HCT116 (cell line): ENCODE measurements at regions not wholly inside any gene's neighbourhood (a gene's known extent, or its start where the extent isn't known, plus 50 kb on each side); places are given as distances from the start of the nearest gene placed in this dataset.

Experiments
- ATAC-seq: fragments of 200-7000 bp; cut with Tn5 transposase; 2 replicates; pipeline ENCODE4 v1.9.1; 2020; ENCODE audit warnings: mild to moderate bottlenecking, moderate library complexity
- BruUV-seq: library from RNA; stranded (reverse); fragments of 400-500 nt; replicated peaks from 2 replicates; lab custom pipeline; 2021; lab: Mats Ljungman, UMichigan
- CTCF ChIA-PET: fragments of 300-600 bp; sonication (Branson Sonifier 250); formaldehyde crosslinking; loops from one replicate; lab custom pipeline; 2021; ENCODE audit warnings: antibody characterized with exemption; lab: Charles Lee
- POLR2A ChIA-PET: fragments of 300-600, 350-600 bp; sonication (Branson Sonifier 250); formaldehyde crosslinking; loops from one replicate; lab custom pipeline; 2021; ENCODE audit warnings: antibody characterized with exemption; lab: Charles Lee
- RAD21 ChIA-PET, 2 experiments: fragments of 300-600 bp; sonication (Branson Sonifier 250); formaldehyde crosslinking; loops; one replicate each; lab custom pipeline; 2023; ENCODE audit warnings: low total read pairs in 2 of 2; ENCODE audit not compliant: uncharacterized antibody in 2 of 2, unreplicated experiment in 2 of 2, low non-redundant PET in 1 of 2; lab: Charles Lee
- DNase-seq: peaks from one replicate; pipeline ENCODE4 v3.0.0-alpha.2; 2010; ENCODE audit warnings: low read depth, low spot score
- H2AFZ ChIP-seq: fragments of 200-600 bp; shearing (Covaris generic), sonication (generic); 2 replicates; pipeline ENCODE4 v1.6.1; 2017; ENCODE audit warnings: low read depth, mixed run types, mixed read lengths, antibody characterized with exemption, low read length; ENCODE audit not compliant: poor library complexity, severe bottlenecking
- H3K27ac ChIP-seq: 2 replicates; pipeline ENCODE4 v1.5.1; 2012; ENCODE audit warnings: low read depth, low read length
- H3K27me3 ChIP-seq: fragments of 200-600 bp; sonication (generic); 2 replicates; pipeline ENCODE4 v1.6.1; 2016; ENCODE audit warnings: mixed run types, low read length, mixed read lengths; ENCODE audit not compliant: insufficient read depth
- H3K36me3 ChIP-seq, 2 experiments: fragments of 200-500 bp in 1 of 2; fragments of 200-600 bp in 1 of 2; sonication (Bioruptor generic) in 1 of 2; sonication (generic) in 1 of 2; 2 replicates each; pipeline versions ENCODE4 v1.5.1 to v1.6.1; 2014 to 2016; ENCODE audit warnings: low read length in 2 of 2, inconsistent platforms in 1 of 2, mixed read lengths in 1 of 2, mixed run types in 1 of 2; ENCODE audit not compliant: insufficient read depth in 2 of 2, control insufficient read depth in 1 of 2
- H3K4me1 ChIP-seq, 2 experiments: fragments of 200-600 bp in 1 of 2; sonication (generic) in 1 of 2; 2 replicates each; pipeline versions ENCODE4 v1.5.1 to v1.6.1; 2012 to 2017; ENCODE audit warnings: low read length in 2 of 2, inconsistent platforms in 1 of 2, mild to moderate bottlenecking in 1 of 2, mixed read lengths in 1 of 2, mixed run types in 1 of 2, moderate library complexity in 1 of 2; ENCODE audit not compliant: insufficient read depth in 2 of 2, control insufficient read depth in 1 of 2
- H3K4me2 ChIP-seq: fragments of 200-600 bp; sonication (generic); 2 replicates; pipeline ENCODE4 v1.6.1; 2017; ENCODE audit warnings: mixed run types, low read length, mixed read lengths
- H3K4me3 ChIP-seq, 2 experiments: fragments of 200-600 bp in 1 of 2; sonication (generic) in 1 of 2; replicated peaks in 1 of 2; 2 replicates each; pipeline ENCODE4 v1.5.1; 2011 to 2016; ENCODE audit warnings: low read length in 2 of 2, control low read depth in 1 of 2, low read depth in 1 of 2, mild to moderate bottlenecking in 1 of 2, mixed read lengths in 1 of 2, mixed run types in 1 of 2
- H3K79me2 ChIP-seq: fragments of 200-600 bp; sonication (generic); 2 replicates; pipeline ENCODE4 v1.6.1; 2017; ENCODE audit warnings: mild to moderate bottlenecking, mixed run types, low read length, moderate library complexity, mixed read lengths; ENCODE audit not compliant: insufficient read depth
- H3K9ac ChIP-seq: fragments of 200-600 bp; sonication (generic); 2 replicates; pipeline ENCODE4 v1.6.1; 2016; ENCODE audit warnings: low read length, mixed read lengths
- H3K9me2 ChIP-seq: fragments of 200-600 bp; sonication (generic), shearing (Covaris generic); 2 replicates; pipeline ENCODE4 v1.6.1; 2017; ENCODE audit warnings: mixed run types, mild to moderate bottlenecking, moderate library complexity; ENCODE audit not compliant: insufficient read depth
- H3K9me3 ChIP-seq, 2 experiments: fragments of 200-500 bp in 1 of 2; fragments of 200-600 bp in 1 of 2; sonication (Bioruptor generic) in 1 of 2; sonication (generic) in 1 of 2; 2 replicates each; pipeline ENCODE4 v1.6.1; 2014 to 2017; ENCODE audit warnings: low read length in 2 of 2, mixed read lengths in 2 of 2, inconsistent platforms in 1 of 2, low read depth in 1 of 2, mild to moderate bottlenecking in 1 of 2, mixed run types in 1 of 2, moderate library complexity in 1 of 2; ENCODE audit not compliant: control insufficient read depth in 1 of 2, insufficient read depth in 1 of 2
- H4K20me1 ChIP-seq: fragments of 200-600 bp; sonication (generic), shearing (Covaris generic); 2 replicates; pipeline ENCODE4 v1.6.1; 2017; ENCODE audit warnings: mixed run types, mild to moderate bottlenecking, moderate library complexity; ENCODE audit not compliant: insufficient read depth
- CBX3 ChIP-seq: IDR thresholded peaks from 2 replicates; pipeline ENCODE4 v1.6.1; 2012; ENCODE audit warnings: low read depth
- CEBPB ChIP-seq: IDR thresholded peaks from 2 replicates; pipeline ENCODE4 v1.6.1; 2012; ENCODE audit warnings: low read depth
- ELF1 ChIP-seq: IDR thresholded peaks from 2 replicates; pipeline ENCODE4 v1.6.1; 2012; ENCODE audit warnings: low read depth, borderline replicate concordance
- EZH2 ChIP-seq: fragments of 200-600 bp; sonication (generic); IDR thresholded peaks from 2 replicates; pipeline ENCODE4 v1.6.1; 2017; ENCODE audit warnings: antibody characterized with exemption, mixed run types
- EZH2phosphoT487 ChIP-seq: fragments of 200-600 bp; IDR thresholded peaks from 2 replicates; pipeline ENCODE4 v1.6.1; 2018; ENCODE audit warnings: antibody characterized with exemption, borderline replicate concordance
- FOSL1 ChIP-seq: IDR thresholded peaks from 2 replicates; pipeline ENCODE4 v1.6.1; 2012; ENCODE audit warnings: low read depth
- POLR2A ChIP-seq: IDR thresholded peaks from 2 replicates; pipeline ENCODE4 v1.7.0; 2011; ENCODE audit warnings: borderline replicate concordance; ENCODE audit not compliant: insufficient read depth, insufficient read length; ENCODE audit errors: extremely low read depth
- POLR2AphosphoS5 ChIP-seq: IDR thresholded peaks from 2 replicates; pipeline ENCODE4 v1.6.1; 2011; ENCODE audit warnings: mild to moderate bottlenecking, low read depth, low read length, moderate library complexity
- RAD21 ChIP-seq: IDR thresholded peaks from 2 replicates; pipeline ENCODE4 v1.6.1; 2012; ENCODE audit warnings: low read depth, mild to moderate bottlenecking
- SIN3A ChIP-seq: IDR thresholded peaks from 2 replicates; pipeline ENCODE4 v1.6.1; 2012; ENCODE audit warnings: low read depth
- SP1 ChIP-seq: IDR thresholded peaks from 2 replicates; pipeline ENCODE4 v1.6.1; 2012; ENCODE audit warnings: low read depth
- SRF ChIP-seq: IDR thresholded peaks from 2 replicates; pipeline ENCODE4 v1.6.1; 2012; ENCODE audit warnings: low read depth
- TCF7L2 ChIP-seq: IDR thresholded peaks from 2 replicates; pipeline ENCODE4 v1.7.0; 2011; ENCODE audit warnings: borderline replicate concordance, inconsistent platforms; ENCODE audit not compliant: insufficient read depth, insufficient read length; ENCODE audit errors: extremely low read depth
- YY1 ChIP-seq: IDR thresholded peaks from 2 replicates; pipeline ENCODE4 v1.6.1; 2011; ENCODE audit warnings: low read length, low read depth, moderate library complexity, mild to moderate bottlenecking; ENCODE audit not compliant: insufficient replicate concordance; ENCODE audit errors: extremely low read depth
- ZFX ChIP-seq: fragments of 450-650 bp; IDR thresholded peaks from 2 replicates; pipeline ENCODE4 v1.6.1; 2017
- ZNF274 ChIP-seq: fragments of 200-500 bp; sonication (Bioruptor generic); IDR thresholded peaks from 2 replicates; pipeline ENCODE4 v1.6.1; 2014; ENCODE audit warnings: mild to moderate bottlenecking, low read depth, low read length, inconsistent platforms
- intact Hi-C: fragments of 100-400 bp; cut with micrococcal nuclease; formaldehyde crosslinking; loops from 2 replicates; pipeline ENCODE4 v1.10.0; 2022
- TF ChIP-seq, protein P1 (sequence below), 3 experiments: fragments of 200-600 bp in 1 of 3; sonication (generic) in 1 of 3; IDR thresholded peaks in 2 of 3; conservative IDR thresholded peaks in 1 of 3; 2 replicates each; pipeline ENCODE4 v1.5.1; 2012 to 2017; ENCODE audit warnings: low read depth in 2 of 3, low read length in 2 of 3, antibody characterized with exemption in 1 of 3, borderline replicate concordance in 1 of 3, control low read depth in 1 of 3, mild to moderate bottlenecking in 1 of 3, mixed read lengths in 1 of 3, mixed run types in 1 of 3, moderate library complexity in 1 of 3; ENCODE audit not compliant: insufficient read depth in 1 of 3
- TF ChIP-seq, protein P2 (sequence below): IDR thresholded peaks from 2 replicates; pipeline ENCODE4 v1.6.1; 2012
- TF ChIP-seq, protein P3 (sequence below): IDR thresholded peaks from 2 replicates; pipeline ENCODE4 v1.6.1; 2011; ENCODE audit warnings: mild to moderate bottlenecking, low read length, moderate library complexity; ENCODE audit not compliant: insufficient replicate concordance; ENCODE audit errors: extremely low read depth
- TF ChIP-seq, protein P4 (sequence below): IDR thresholded peaks from 2 replicates; pipeline ENCODE4 v1.6.1; 2012; ENCODE audit warnings: low read depth

DNA sequence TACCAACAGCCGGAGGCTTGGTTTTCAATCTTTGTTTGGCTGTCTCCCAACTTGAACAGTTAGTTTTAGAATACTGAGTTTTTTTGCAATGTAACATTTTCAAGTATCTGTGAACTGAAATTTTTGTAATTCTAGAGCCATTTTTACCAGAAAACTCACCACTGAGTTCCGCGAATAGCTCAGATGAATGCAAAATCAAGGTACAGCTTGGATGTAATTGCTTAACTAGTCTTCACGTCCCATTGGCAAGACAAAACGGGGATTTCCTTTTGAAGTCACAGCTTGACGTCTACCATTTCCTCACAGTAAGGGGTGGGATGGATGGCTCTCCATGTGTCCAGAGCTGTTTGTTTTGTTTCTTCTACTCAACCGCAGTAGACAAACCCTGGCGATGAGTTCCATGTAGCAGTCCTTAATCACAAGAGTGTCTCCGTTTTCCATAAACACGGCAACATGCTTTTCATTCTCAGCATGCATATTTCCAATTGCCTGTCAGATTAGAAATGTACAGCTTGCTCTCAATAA lies 55.8 kb upstream of the FGFR2 start:
- no peaks in the 10 kb centered on the region for H3K27me3 ChIP-seq
- H3K4me1 ChIP-seq, result no peaks in the 10 kb centered on the region
- CTCF ChIA-PET, result no interaction called here
- H4K20me1 ChIP-seq, result no peaks in the 10 kb centered on the region
- no peak overlapping the region for H3K27ac ChIP-seq
- no peaks in the 10 kb centered on the region for H3K9me2 ChIP-seq
- no peak for TF ChIP-seq ELF1
- TF ChIP-seq, protein P1, sequence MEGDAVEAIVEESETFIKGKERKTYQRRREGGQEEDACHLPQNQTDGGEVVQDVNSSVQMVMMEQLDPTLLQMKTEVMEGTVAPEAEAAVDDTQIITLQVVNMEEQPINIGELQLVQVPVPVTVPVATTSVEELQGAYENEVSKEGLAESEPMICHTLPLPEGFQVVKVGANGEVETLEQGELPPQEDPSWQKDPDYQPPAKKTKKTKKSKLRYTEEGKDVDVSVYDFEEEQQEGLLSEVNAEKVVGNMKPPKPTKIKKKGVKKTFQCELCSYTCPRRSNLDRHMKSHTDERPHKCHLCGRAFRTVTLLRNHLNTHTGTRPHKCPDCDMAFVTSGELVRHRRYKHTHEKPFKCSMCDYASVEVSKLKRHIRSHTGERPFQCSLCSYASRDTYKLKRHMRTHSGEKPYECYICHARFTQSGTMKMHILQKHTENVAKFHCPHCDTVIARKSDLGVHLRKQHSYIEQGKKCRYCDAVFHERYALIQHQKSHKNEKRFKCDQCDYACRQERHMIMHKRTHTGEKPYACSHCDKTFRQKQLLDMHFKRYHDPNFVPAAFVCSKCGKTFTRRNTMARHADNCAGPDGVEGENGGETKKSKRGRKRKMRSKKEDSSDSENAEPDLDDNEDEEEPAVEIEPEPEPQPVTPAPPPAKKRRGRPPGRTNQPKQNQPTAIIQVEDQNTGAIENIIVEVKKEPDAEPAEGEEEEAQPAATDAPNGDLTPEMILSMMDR (IDR thresholded peaks at IDR 0.05 in 2 of 3, conservative IDR thresholded peaks at IDR 0.05 in 1 of 3; ENCODE audit: borderline replicate concordance in 1 of 3, insufficient read depth in 1 of 3, low read depth in 2 of 3, low read length in 2 of 3), result no peak
- TF ChIP-seq YY1, result no peak
- TF ChIP-seq, protein P2, sequence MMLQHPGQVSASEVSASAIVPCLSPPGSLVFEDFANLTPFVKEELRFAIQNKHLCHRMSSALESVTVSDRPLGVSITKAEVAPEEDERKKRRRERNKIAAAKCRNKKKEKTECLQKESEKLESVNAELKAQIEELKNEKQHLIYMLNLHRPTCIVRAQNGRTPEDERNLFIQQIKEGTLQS, result no peak
- no peak for TF ChIP-seq POLR2AphosphoS5
- TF ChIP-seq, protein P3, sequence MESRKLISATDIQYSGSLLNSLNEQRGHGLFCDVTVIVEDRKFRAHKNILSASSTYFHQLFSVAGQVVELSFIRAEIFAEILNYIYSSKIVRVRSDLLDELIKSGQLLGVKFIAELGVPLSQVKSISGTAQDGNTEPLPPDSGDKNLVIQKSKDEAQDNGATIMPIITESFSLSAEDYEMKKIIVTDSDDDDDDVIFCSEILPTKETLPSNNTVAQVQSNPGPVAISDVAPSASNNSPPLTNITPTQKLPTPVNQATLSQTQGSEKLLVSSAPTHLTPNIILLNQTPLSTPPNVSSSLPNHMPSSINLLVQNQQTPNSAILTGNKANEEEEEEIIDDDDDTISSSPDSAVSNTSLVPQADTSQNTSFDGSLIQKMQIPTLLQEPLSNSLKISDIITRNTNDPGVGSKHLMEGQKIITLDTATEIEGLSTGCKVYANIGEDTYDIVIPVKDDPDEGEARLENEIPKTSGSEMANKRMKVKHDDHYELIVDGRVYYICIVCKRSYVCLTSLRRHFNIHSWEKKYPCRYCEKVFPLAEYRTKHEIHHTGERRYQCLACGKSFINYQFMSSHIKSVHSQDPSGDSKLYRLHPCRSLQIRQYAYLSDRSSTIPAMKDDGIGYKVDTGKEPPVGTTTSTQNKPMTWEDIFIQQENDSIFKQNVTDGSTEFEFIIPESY, result no peak
- TF ChIP-seq CBX3, result no peak
- TF ChIP-seq ZFX, result no peak
- no peak for TF ChIP-seq TCF7L2
- no peak for TF ChIP-seq SRF
- TF ChIP-seq EZH2, result no peak
- no peak for TF ChIP-seq SIN3A
- TF ChIP-seq EZH2phosphoT487, result no peak
- TF ChIP-seq CEBPB, result no peak
- no peak for TF ChIP-seq POLR2A
- no peak for TF ChIP-seq ZNF274
- no peak for TF ChIP-seq SP1
- no peak for TF ChIP-seq FOSL1
- TF ChIP-seq RAD21, result no peak
- TF ChIP-seq, protein P4, sequence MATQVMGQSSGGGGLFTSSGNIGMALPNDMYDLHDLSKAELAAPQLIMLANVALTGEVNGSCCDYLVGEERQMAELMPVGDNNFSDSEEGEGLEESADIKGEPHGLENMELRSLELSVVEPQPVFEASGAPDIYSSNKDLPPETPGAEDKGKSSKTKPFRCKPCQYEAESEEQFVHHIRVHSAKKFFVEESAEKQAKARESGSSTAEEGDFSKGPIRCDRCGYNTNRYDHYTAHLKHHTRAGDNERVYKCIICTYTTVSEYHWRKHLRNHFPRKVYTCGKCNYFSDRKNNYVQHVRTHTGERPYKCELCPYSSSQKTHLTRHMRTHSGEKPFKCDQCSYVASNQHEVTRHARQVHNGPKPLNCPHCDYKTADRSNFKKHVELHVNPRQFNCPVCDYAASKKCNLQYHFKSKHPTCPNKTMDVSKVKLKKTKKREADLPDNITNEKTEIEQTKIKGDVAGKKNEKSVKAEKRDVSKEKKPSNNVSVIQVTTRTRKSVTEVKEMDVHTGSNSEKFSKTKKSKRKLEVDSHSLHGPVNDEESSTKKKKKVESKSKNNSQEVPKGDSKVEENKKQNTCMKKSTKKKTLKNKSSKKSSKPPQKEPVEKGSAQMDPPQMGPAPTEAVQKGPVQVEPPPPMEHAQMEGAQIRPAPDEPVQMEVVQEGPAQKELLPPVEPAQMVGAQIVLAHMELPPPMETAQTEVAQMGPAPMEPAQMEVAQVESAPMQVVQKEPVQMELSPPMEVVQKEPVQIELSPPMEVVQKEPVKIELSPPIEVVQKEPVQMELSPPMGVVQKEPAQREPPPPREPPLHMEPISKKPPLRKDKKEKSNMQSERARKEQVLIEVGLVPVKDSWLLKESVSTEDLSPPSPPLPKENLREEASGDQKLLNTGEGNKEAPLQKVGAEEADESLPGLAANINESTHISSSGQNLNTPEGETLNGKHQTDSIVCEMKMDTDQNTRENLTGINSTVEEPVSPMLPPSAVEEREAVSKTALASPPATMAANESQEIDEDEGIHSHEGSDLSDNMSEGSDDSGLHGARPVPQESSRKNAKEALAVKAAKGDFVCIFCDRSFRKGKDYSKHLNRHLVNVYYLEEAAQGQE, result no peak
- no peak overlapping the region for H3K4me2 ChIP-seq
- intact Hi-C loops, result no loop called here
- POLR2A ChIA-PET, result no interaction called here
- RAD21 ChIA-PET, result no interaction called here
- no peaks in the 10 kb centered on the region for H3K36me3 ChIP-seq
- H3K79me2 ChIP-seq, result no peaks in the 10 kb centered on the region
- ATAC-seq (no peak), DNase-seq (no peak)
- H2AFZ ChIP-seq, result no peak overlapping the region
- H3K4me3 ChIP-seq, result no peak overlapping the region
- BruUV-seq, result no TSS peak
- no peak overlapping the region for H3K9ac ChIP-seq
- H3K9me3 ChIP-seq, result no peaks in the 10 kb centered on the region
